ENCODE measurements at regions not wholly inside any gene's neighbourhood (a gene's known extent, or its start where the extent isn't known, plus 50 kb on each side); places are given as distances from the start of the nearest gene placed in this dataset.

GRCh38 chr2:234594715-234595114 lies 97.8 kb upstream of the ARL4C start:
- no peak overlapping the region for H3K4me3 Mint-ChIP-seq
- no peaks in the 10 kb centered on the region for H3K27me3 Mint-ChIP-seq
- no peak overlapping the region for H3K27ac Mint-ChIP-seq
- H3K36me3 Mint-ChIP-seq, result no peaks in the 10 kb centered on the region
- H3K4me1 Mint-ChIP-seq, result no peaks in the 10 kb centered on the region
- H3K9me3 Mint-ChIP-seq, result no peaks in the 10 kb centered on the region
- DNase-seq, result no peak

GRCh38 chr2:234593636-234594035 lies 96.8 kb upstream of the ARL4C start:
- Mint-ChIP-seq H3K36me3 (no peaks in the 10 kb centered on the region), H3K27me3 (no peaks in the 10 kb centered on the region), H3K4me1 (no peaks in the 10 kb centered on the region), H3K9me3 (no peaks in the 10 kb centered on the region), H3K27ac (no peak overlapping the region), H3K4me3 (no peak overlapping the region)
- DNase-seq, result no peak

GRCh38 chr2:234592541-234592940 lies 95.7 kb upstream of the ARL4C start:
- H3K4me1 Mint-ChIP-seq, result no peaks in the 10 kb centered on the region
- no peaks in the 10 kb centered on the region for H3K9me3 Mint-ChIP-seq
- no peak overlapping the region for H3K27ac Mint-ChIP-seq
- H3K36me3 Mint-ChIP-seq, result no peaks in the 10 kb centered on the region
- no peak overlapping the region for H3K4me3 Mint-ChIP-seq
- no peaks in the 10 kb centered on the region for H3K27me3 Mint-ChIP-seq
- no peak for DNase-seq

GRCh38 chr2:234590076-234590475 lies 93.2 kb upstream of the ARL4C start:
- Mint-ChIP-seq H3K9me3 (no peaks in the 10 kb centered on the region), H3K4me1 (no peaks in the 10 kb centered on the region), H3K4me3 (no peak overlapping the region), H3K36me3 (no peaks in the 10 kb centered on the region), H3K27ac (no peak overlapping the region), H3K27me3 (no peaks in the 10 kb centered on the region)
- DNase-seq, result no peak

GRCh38 chr2:234588054-234588430 lies 91.2 kb upstream of the ARL4C start:
- no peak overlapping the region for H3K27ac Mint-ChIP-seq

GRCh38 chr2:234587341-234588053 lies 90.6 kb upstream of the ARL4C start:
- DNase-seq, result no peak
- no peaks in the 10 kb centered on the region for H3K4me1 Mint-ChIP-seq
- H3K27me3 Mint-ChIP-seq, result peaks cover 7% of the 10 kb centered on the region
- H3K4me3 Mint-ChIP-seq, result no peak overlapping the region
- no peak overlapping the region for H3K27ac Mint-ChIP-seq
- H3K9me3 Mint-ChIP-seq, result no peaks in the 10 kb centered on the region
- H3K36me3 Mint-ChIP-seq, result no peaks in the 10 kb centered on the region

More at GRCh38 chr2:234588054-234588430, 91.2 kb upstream of the ARL4C start:
- DNase-seq, result no peak
- H3K9me3 Mint-ChIP-seq, result no peaks in the 10 kb centered on the region
- no peaks in the 10 kb centered on the region for H3K36me3 Mint-ChIP-seq
- no peak overlapping the region for H3K4me3 Mint-ChIP-seq
- peaks cover 7% of the 10 kb centered on the region for H3K27me3 Mint-ChIP-seq
- H3K4me1 Mint-ChIP-seq, result no peaks in the 10 kb centered on the region

GRCh38 chr2:234583331-234583730 lies 86.5 kb upstream of the ARL4C start:
- H3K36me3 Mint-ChIP-seq, result no peaks in the 10 kb centered on the region
- no peak overlapping the region for H3K27ac Mint-ChIP-seq
- H3K4me1 Mint-ChIP-seq, result no peaks in the 10 kb centered on the region
- DNase-seq, result no peak
- H3K9me3 Mint-ChIP-seq, result no peaks in the 10 kb centered on the region
- no peak overlapping the region for H3K4me3 Mint-ChIP-seq
- peaks cover 7% of the 10 kb centered on the region for H3K27me3 Mint-ChIP-seq

- no peaks in the 10 kb centered on the region for H3K4me1 Mint-ChIP-seq
- no peak overlapping the region for H3K4me3 Mint-ChIP-seq
- H3K36me3 Mint-ChIP-seq, result no peaks in the 10 kb centered on the region
- peaks cover 7% of the 10 kb centered on the region for H3K27me3 Mint-ChIP-seq
- no peaks in the 10 kb centered on the region for H3K9me3 Mint-ChIP-seq
- DNase-seq, result no peak
- H3K27ac Mint-ChIP-seq, result no peak overlapping the region
Observed at GRCh38 chr2:234580686-234581085, 83.8 kb upstream of the ARL4C start.

GRCh38 chr2:234579231-234579962 lies 82.5 kb upstream of the ARL4C start:
- Mint-ChIP-seq H3K4me3 (no peak overlapping the region), H3K4me1 (no peaks in the 10 kb centered on the region), H3K27me3 (peaks cover 5% of the 10 kb centered on the region), H3K9me3 (no peaks in the 10 kb centered on the region), H3K27ac (no peak overlapping the region), H3K36me3 (no peaks in the 10 kb centered on the region)
- DNase-seq, result no peak

- H3K4me1 Mint-ChIP-seq, result no peaks in the 10 kb centered on the region
- DNase-seq, result no peak
- no peak overlapping the region for H3K4me3 Mint-ChIP-seq
- H3K27me3 Mint-ChIP-seq, result peaks cover 4% of the 10 kb centered on the region
- H3K36me3 Mint-ChIP-seq, result no peaks in the 10 kb centered on the region
- H3K27ac Mint-ChIP-seq, result no peak overlapping the region
- H3K9me3 Mint-ChIP-seq, result no peaks in the 10 kb centered on the region
Observed at GRCh38 chr2:234578389-234578788, 81.5 kb upstream of the ARL4C start.

GRCh38 chr2:234577191-234577590 lies 80.3 kb upstream of the ARL4C start:
- Mint-ChIP-seq H3K27me3 (peaks cover 4% of the 10 kb centered on the region), H3K27ac (no peak overlapping the region), H3K9me3 (no peaks in the 10 kb centered on the region), H3K4me1 (no peaks in the 10 kb centered on the region), H3K4me3 (no peak overlapping the region), H3K36me3 (no peaks in the 10 kb centered on the region)
- no peak for DNase-seq

GRCh38 chr2:234571620-234572407 lies 74.9 kb upstream of the ARL4C start:
- no peaks in the 10 kb centered on the region for H3K9me3 Mint-ChIP-seq
- peaks cover 17% of the 10 kb centered on the region for H3K27me3 Mint-ChIP-seq
- no peaks in the 10 kb centered on the region for H3K4me1 Mint-ChIP-seq
- H3K4me3 Mint-ChIP-seq, result no peak overlapping the region
- DNase-seq, result no peak
- no peak overlapping the region for H3K27ac Mint-ChIP-seq
- H3K36me3 Mint-ChIP-seq, result no peaks in the 10 kb centered on the region

- Mint-ChIP-seq H3K36me3 (no peaks in the 10 kb centered on the region), H3K27me3 (peaks cover 17% of the 10 kb centered on the region), H3K27ac (no peak overlapping the region), H3K4me1 (no peaks in the 10 kb centered on the region), H3K9me3 (no peaks in the 10 kb centered on the region), H3K4me3 (no peak overlapping the region)
- no peak for DNase-seq
Observed at GRCh38 chr2:234570476-234570875, 73.6 kb upstream of the ARL4C start.

- no peaks in the 10 kb centered on the region for H3K36me3 Mint-ChIP-seq
- DNase-seq, result no peak
- peaks cover 17% of the 10 kb centered on the region for H3K27me3 Mint-ChIP-seq
- no peak overlapping the region for H3K27ac Mint-ChIP-seq
- peaks cover 3% of the 10 kb centered on the region for H3K4me1 Mint-ChIP-seq
- no peaks in the 10 kb centered on the region for H3K9me3 Mint-ChIP-seq
- no peak overlapping the region for H3K4me3 Mint-ChIP-seq
Observed at GRCh38 chr2:234569776-234570430, 73.0 kb upstream of the ARL4C start.

GRCh38 chr2:234566622-234567021 lies 69.7 kb upstream of the ARL4C start:
- no peak for DNase-seq
- Mint-ChIP-seq H3K4me1 (peaks cover 3% of the 10 kb centered on the region), H3K9me3 (peaks cover 2% of the 10 kb centered on the region), H3K36me3 (no peaks in the 10 kb centered on the region), H3K4me3 (no peak overlapping the region), H3K27me3 (peaks cover 9% of the 10 kb centered on the region), H3K27ac (no peak overlapping the region)

Measured in activated naive CD8-positive, alpha-beta T cell treated with anti-CD3 and anti-CD28 coated beads for 36 hours (primary cell).